MM.1S (cell line): ENCODE measurements at regions not wholly inside any gene's neighbourhood (a gene's known extent, or its start where the extent isn't known, plus 50 kb on each side); places are given as distances from the start of the nearest gene placed in this dataset.

Source experiments
- CTCF ChIP-seq: fragments of 300-600 bp; sonication (generic); IDR thresholded peaks from 2 replicates; pipeline ENCODE4 v1.5.1; 2016; ENCODE audit warnings: antibody characterized with exemption, low read length, mixed read lengths
- EZH2 ChIP-seq: fragments of 300-600 bp; sonication (generic); optimal IDR thresholded peaks from 2 replicates; pipeline ENCODE3; 2017; ENCODE audit warnings: low read depth, mild to moderate bottlenecking, antibody characterized with exemption, low read length, mixed read lengths

- TF ChIP-seq EZH2, result no peak
- no peak for TF ChIP-seq CTCF
Measured at GRCh38 chr4:132860976-132861375, 288.1 kb upstream of the PCDH10 start.
